Gastrocnemius medialis (tissue), 4 donors: ENCODE measurements at regions not wholly inside any gene's neighbourhood (a gene's known extent, or its start where the extent isn't known, plus 50 kb on each side); places are given as distances from the start of the nearest gene placed in this dataset.

Source experiments
- ATAC-seq, 2 donors: fragments of 150-250 bp; one replicate each; pipeline ENCODE4 v1.9.1; 2016
- DNase-seq, 2 donors: peaks; one replicate each; pipeline ENCODE4 v3.0.0-alpha.2; 2019
- H3K27ac ChIP-seq, 4 donors: fragments of 200-600 bp; sonication (generic); 1 replicate in 1 of 4; 2 replicates in 3 of 4; pipeline ENCODE4 v1.5.1; 2016 to 2018; ENCODE audit warnings: mild to moderate bottlenecking in 2 of 4, moderate library complexity in 1 of 4
- H3K27me3 ChIP-seq, 3 donors: fragments of 200-600 bp; sonication (generic) in 2 of 3; 1 replicate in 1 of 3; 2 replicates in 2 of 3; pipeline versions ENCODE4 v1.5.1 to v1.6.0; 2016 to 2019; ENCODE audit warnings: mild to moderate bottlenecking in 1 of 3, moderate library complexity in 1 of 3
- H3K36me3 ChIP-seq, 2 donors: fragments of 200-600 bp; sonication (generic) in 1 of 2; one replicate each; pipeline ENCODE4 v1.5.1; 2017 to 2018
- H3K4me1 ChIP-seq, 2 donors: fragments of 200-600 bp; sonication (generic) in 1 of 2; one replicate each; pipeline ENCODE4 v1.5.1; 2016 to 2017; ENCODE audit warnings: mild to moderate bottlenecking in 2 of 2
- H3K4me3 ChIP-seq, 4 donors: fragments of 200-600 bp; sonication (generic) in 3 of 4; 1 replicate in 1 of 4; 2 replicates in 3 of 4; pipeline ENCODE4 v1.5.1; 2016 to 2019; ENCODE audit warnings: mild to moderate bottlenecking in 2 of 4
- H3K9me3 ChIP-seq, 3 donors: fragments of 200-600 bp; sonication (generic) in 2 of 3; 1 replicate in 1 of 3; 2 replicates in 2 of 3; pipeline ENCODE4 v1.5.1; 2016 to 2019
- POLR2A ChIP-seq, 2 donors: fragments of 450-650 bp; IDR thresholded peaks; one replicate each; pipeline ENCODE4 v1.6.1; 2017; ENCODE audit warnings: antibody characterized with exemption in 2 of 2, mild to moderate bottlenecking in 2 of 2, moderate library complexity in 2 of 2
- in situ Hi-C, 4 donors: fragments of 200-750 bp; cut with MboI; loops; one replicate each; pipeline versions ENCODE4 v1.15.0 to v1.8.0; 2017; ENCODE audit warnings: low sequenced_read_pairs in 4 of 4
- intact Hi-C: fragments of 100-400 bp; cut with DNase I; formaldehyde crosslinking; loops from one replicate; pipeline ENCODE4 v1.15.1; 2023; ENCODE audit warnings: low total_unique reads
- TF ChIP-seq, protein P1 (sequence below), 5 experiments: fragments of 450-650 bp in 3 of 5; fragments of 200-600 bp in 2 of 5; sonication (generic) in 2 of 5; IDR thresholded peaks in 4 of 5; conservative IDR thresholded peaks in 1 of 5; 1 replicate in 4 of 5; 2 replicates in 1 of 5; pipeline ENCODE4 v1.5.1; 2016 to 2019; ENCODE audit warnings: antibody characterized with exemption in 5 of 5, mild to moderate bottlenecking in 3 of 5, moderate library complexity in 3 of 5

- TF ChIP-seq POLR2A (IDR thresholded peaks at IDR 0.05), result no peak
- TF ChIP-seq, protein P1, sequence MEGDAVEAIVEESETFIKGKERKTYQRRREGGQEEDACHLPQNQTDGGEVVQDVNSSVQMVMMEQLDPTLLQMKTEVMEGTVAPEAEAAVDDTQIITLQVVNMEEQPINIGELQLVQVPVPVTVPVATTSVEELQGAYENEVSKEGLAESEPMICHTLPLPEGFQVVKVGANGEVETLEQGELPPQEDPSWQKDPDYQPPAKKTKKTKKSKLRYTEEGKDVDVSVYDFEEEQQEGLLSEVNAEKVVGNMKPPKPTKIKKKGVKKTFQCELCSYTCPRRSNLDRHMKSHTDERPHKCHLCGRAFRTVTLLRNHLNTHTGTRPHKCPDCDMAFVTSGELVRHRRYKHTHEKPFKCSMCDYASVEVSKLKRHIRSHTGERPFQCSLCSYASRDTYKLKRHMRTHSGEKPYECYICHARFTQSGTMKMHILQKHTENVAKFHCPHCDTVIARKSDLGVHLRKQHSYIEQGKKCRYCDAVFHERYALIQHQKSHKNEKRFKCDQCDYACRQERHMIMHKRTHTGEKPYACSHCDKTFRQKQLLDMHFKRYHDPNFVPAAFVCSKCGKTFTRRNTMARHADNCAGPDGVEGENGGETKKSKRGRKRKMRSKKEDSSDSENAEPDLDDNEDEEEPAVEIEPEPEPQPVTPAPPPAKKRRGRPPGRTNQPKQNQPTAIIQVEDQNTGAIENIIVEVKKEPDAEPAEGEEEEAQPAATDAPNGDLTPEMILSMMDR (IDR thresholded peaks at IDR 0.05 in 4 of 5, conservative IDR thresholded peaks at IDR 0.05 in 1 of 5), result no peak
- intact Hi-C loops, result no loop called here
- Histone ChIP-seq H3K27me3 (no peaks in the 10 kb centered on the region), H3K4me1 (no peaks in the 10 kb centered on the region), H3K9me3 (no peaks in the 10 kb centered on the region), H3K36me3 (no peaks in the 10 kb centered on the region), H3K4me3 (no peak overlapping the region), H3K27ac (no peak overlapping the region)
- no peak for ATAC-seq
- in situ Hi-C loops, result no loop called here
- no peak for DNase-seq
These were observed 351.8 kb downstream of the FRK start for GRCh38 chr6:115708850-115709249.

DNA sequence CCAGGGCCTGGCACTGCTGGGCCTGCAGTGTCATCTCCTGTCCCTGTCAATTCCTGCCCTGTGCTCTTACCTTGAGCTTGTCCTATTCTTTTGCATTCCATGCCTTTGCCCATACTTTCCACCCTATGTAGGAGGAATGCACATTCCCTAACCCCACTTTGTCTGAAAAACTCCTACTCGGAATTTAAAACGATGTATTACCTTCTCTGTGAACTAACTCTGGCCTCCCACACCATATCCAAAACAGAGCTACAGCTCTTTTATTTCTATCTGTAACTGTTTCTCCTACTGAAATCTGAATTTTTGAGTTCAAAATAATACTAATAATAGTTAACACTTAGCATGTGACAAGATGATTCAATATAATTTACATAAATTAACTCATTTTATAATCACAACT, 353.7 kb downstream of the FRK start:
- Histone ChIP-seq H3K27ac (no peak overlapping the region), H3K36me3 (no peaks in the 10 kb centered on the region), H3K9me3 (no peaks in the 10 kb centered on the region), H3K27me3 (no peaks in the 10 kb centered on the region), H3K4me1 (no peaks in the 10 kb centered on the region), H3K4me3 (no peak overlapping the region)
- in situ Hi-C loops, result no loop called here
- ATAC-seq (no peak), DNase-seq (no peak)
- intact Hi-C loops, result no loop called here
- TF ChIP-seq POLR2A (IDR thresholded peaks at IDR 0.05), result no peak
- TF ChIP-seq, protein P1 (IDR thresholded peaks at IDR 0.05 in 4 of 5, conservative IDR thresholded peaks at IDR 0.05 in 1 of 5), result no peak

- TF ChIP-seq, protein P1 (IDR thresholded peaks at IDR 0.05 in 4 of 5, conservative IDR thresholded peaks at IDR 0.05 in 1 of 5), result no peak
- no peak for TF ChIP-seq POLR2A (IDR thresholded peaks at IDR 0.05)
- H3K4me1 ChIP-seq, result no peaks in the 10 kb centered on the region
- DNase-seq (no peak), ATAC-seq (no peak)
- no peaks in the 10 kb centered on the region for H3K27me3 ChIP-seq
- H3K9me3 ChIP-seq, result no peaks in the 10 kb centered on the region
- in situ Hi-C loops (no loop called here), intact Hi-C loops (no loop called here)
- H3K27ac ChIP-seq, result no peak overlapping the region
- no peak overlapping the region for H3K4me3 ChIP-seq
- H3K36me3 ChIP-seq, result no peaks in the 10 kb centered on the region
These were observed 354.4 kb downstream of the FRK start for GRCh38 chr6:115706324-115706723.

DNA sequence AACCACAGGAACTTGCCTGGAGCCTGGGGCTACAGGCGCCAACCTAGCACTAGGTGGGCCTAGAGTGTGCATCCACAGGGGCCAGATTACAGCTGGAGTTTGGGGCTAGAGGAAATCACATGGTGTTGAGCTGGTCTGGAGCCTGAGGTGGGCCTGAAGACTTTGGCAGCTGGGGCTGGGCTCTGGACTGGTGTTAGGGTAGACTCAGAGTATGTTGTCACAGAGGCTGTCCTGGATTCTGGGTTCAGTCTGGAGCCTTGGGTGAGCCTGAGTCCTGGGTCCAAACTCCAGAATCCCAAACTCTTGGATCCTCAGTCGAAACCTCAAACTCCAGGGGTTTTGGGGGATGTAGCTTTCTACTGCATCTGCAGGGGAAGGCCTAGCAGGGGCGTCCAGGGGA, 356.7 kb downstream of the FRK start:
- Histone ChIP-seq H3K27me3 (no peaks in the 10 kb centered on the region), H3K36me3 (no peaks in the 10 kb centered on the region), H3K4me1 (no peaks in the 10 kb centered on the region), H3K4me3 (no peak overlapping the region), H3K27ac (no peak overlapping the region), H3K9me3 (no peaks in the 10 kb centered on the region)
- in situ Hi-C loops (no loop called here), intact Hi-C loops (no loop called here)
- ATAC-seq (no peak), DNase-seq (no peak)
- no peak for TF ChIP-seq POLR2A (IDR thresholded peaks at IDR 0.05)
- TF ChIP-seq, protein P1 (IDR thresholded peaks at IDR 0.05 in 4 of 5, conservative IDR thresholded peaks at IDR 0.05 in 1 of 5), result no peak

- Histone ChIP-seq H3K4me3 (no peak overlapping the region), H3K27ac (no peak overlapping the region), H3K9me3 (no peaks in the 10 kb centered on the region), H3K36me3 (no peaks in the 10 kb centered on the region), H3K4me1 (no peaks in the 10 kb centered on the region), H3K27me3 (no peaks in the 10 kb centered on the region)
- intact Hi-C loops (no loop called here), in situ Hi-C loops (no loop called here)
- no peak for ATAC-seq
- TF ChIP-seq POLR2A (IDR thresholded peaks at IDR 0.05), result no peak
- TF ChIP-seq, protein P1 (IDR thresholded peaks at IDR 0.05 in 4 of 5, conservative IDR thresholded peaks at IDR 0.05 in 1 of 5), result no peak
- DNase-seq, result no peak
These were observed 369.3 kb downstream of the FRK start for GRCh38 chr6:115691433-115691832.
